Brain microvascular endothelial cell (primary cell): ENCODE measurements at regions not wholly inside any gene's neighbourhood (a gene's known extent, or its start where the extent isn't known, plus 50 kb on each side); places are given as distances from the start of the nearest gene placed in this dataset.
"Not testable (repeated sequence)": the region's sequence is repeated elsewhere in the genome, so short reads cannot be mapped to it uniquely, and the experiment has no call there.

Source experiments
- DNase-seq: peaks from one replicate; pipeline ENCODE4 v3.0.0-alpha.2; 2020
- H3K27ac ChIP-seq: fragments of 250-450 bp; sonication (Bioruptor Pico); 2 replicates; pipeline ENCODE4 v1.5.1; 2020; ENCODE audit warnings: mild to moderate bottlenecking, moderate library complexity
- H3K27me3 ChIP-seq: fragments of 250-450 bp; sonication (Bioruptor Pico); replicated peaks from 2 replicates; pipeline ENCODE4 v1.5.1; 2020; ENCODE audit warnings: mild to moderate bottlenecking
- H3K36me3 ChIP-seq: fragments of 250-450 bp; sonication (Bioruptor Pico); replicated peaks from 2 replicates; pipeline ENCODE4 v1.5.1; 2020; ENCODE audit warnings: mild to moderate bottlenecking
- H3K4me3 ChIP-seq: 2 replicates; pipeline ENCODE4 v1.5.1; 2011; ENCODE audit warnings: low read depth, mild to moderate bottlenecking, control low read depth, low read length, moderate library complexity
- in situ Hi-C: cut with HindIII; loops from 2 replicates; pipeline ENCODE4 v1.10.0; 2017; ENCODE audit warnings: low sequenced_read_pairs, low pct_ligation_motif_present
- TF ChIP-seq, protein P1 (sequence below): IDR thresholded peaks from 2 replicates; pipeline ENCODE4 v1.5.1; 2011; ENCODE audit warnings: low read depth, mild to moderate bottlenecking, moderate library complexity, low read length, control low read depth, inconsistent platforms; ENCODE audit errors: missing control alignments

DNA sequence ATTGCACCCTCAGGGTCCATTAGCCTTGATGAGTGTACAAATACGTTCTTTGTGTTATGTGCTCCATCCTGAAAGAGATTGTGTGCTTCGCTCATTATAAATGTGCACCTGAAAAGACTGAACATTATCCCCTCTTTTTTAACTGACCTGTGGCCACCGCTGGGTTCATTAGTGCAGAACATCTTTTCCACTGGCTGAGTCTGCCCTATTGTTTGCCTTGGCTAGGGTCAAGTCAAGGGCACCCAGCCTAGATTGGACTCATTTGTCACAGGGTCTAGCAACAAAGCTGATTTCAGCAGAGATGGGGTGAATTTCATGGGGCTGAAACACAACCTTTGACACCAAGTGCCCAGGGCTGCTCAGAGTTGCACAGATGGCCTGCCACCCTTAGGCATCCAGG is 764.1 kb upstream of the ARRDC3 start:
- in situ Hi-C loops: no loop called here
- DNase-seq: no peak
- TF ChIP-seq, protein P1, sequence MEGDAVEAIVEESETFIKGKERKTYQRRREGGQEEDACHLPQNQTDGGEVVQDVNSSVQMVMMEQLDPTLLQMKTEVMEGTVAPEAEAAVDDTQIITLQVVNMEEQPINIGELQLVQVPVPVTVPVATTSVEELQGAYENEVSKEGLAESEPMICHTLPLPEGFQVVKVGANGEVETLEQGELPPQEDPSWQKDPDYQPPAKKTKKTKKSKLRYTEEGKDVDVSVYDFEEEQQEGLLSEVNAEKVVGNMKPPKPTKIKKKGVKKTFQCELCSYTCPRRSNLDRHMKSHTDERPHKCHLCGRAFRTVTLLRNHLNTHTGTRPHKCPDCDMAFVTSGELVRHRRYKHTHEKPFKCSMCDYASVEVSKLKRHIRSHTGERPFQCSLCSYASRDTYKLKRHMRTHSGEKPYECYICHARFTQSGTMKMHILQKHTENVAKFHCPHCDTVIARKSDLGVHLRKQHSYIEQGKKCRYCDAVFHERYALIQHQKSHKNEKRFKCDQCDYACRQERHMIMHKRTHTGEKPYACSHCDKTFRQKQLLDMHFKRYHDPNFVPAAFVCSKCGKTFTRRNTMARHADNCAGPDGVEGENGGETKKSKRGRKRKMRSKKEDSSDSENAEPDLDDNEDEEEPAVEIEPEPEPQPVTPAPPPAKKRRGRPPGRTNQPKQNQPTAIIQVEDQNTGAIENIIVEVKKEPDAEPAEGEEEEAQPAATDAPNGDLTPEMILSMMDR: no peak
- no peak overlapping the region for H3K4me3 ChIP-seq
- no peaks in the 10 kb centered on the region for H3K36me3 ChIP-seq
- H3K27me3 ChIP-seq: no peaks in the 10 kb centered on the region
- H3K27ac ChIP-seq: no peak overlapping the region

DNA sequence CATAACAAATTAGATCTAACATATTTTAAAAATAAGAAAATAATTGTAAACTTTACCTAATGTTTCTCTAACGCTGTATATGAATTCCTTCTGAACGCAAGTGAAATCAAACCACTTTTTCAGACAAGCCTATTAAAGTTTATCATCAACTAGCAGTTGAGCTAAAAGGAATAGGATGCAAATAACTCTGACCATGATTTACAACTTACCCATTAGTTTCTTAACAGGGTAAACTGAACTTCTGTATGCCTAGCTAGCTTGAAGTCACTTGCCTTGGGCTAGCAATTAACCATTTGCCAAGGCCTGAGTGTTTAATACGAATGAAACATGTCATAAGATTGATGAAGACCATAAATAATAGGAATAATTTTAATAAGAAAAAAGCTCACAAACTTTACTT is 762.7 kb upstream of the ARRDC3 start:
- no peak for DNase-seq
- Histone ChIP-seq H3K27me3 (no peaks in the 10 kb centered on the region), H3K4me3 (no peak overlapping the region), H3K36me3 (no peaks in the 10 kb centered on the region), H3K27ac (no peak overlapping the region)
- in situ Hi-C loops: no loop called here
- TF ChIP-seq, protein P1: no peak

DNA sequence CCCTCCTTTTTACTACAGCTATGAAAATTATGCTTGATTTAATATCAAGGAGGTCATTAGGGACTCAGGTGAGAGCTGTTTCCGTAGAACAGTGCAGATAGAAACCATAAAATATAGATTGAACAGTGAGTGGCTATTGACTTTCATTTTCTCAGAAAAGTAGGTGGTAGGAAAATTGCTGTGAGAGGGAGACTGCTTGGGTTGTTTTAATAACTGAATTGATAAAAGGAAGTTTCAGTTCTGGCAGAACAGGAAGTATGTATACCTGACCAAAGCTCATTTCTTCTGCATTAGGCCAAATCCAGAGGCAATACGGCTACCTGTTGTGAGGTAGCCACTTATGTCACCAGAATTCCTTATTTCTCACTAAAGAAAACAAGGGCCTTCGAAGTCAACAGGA is 761.7 kb upstream of the ARRDC3 start:
- TF ChIP-seq, protein P1: no peak
- DNase-seq: no peak
- no peak overlapping the region for H3K4me3 ChIP-seq
- in situ Hi-C loops: no loop called here
- no peak overlapping the region for H3K27ac ChIP-seq
- no peaks in the 10 kb centered on the region for H3K27me3 ChIP-seq
- H3K36me3 ChIP-seq: no peaks in the 10 kb centered on the region

DNA sequence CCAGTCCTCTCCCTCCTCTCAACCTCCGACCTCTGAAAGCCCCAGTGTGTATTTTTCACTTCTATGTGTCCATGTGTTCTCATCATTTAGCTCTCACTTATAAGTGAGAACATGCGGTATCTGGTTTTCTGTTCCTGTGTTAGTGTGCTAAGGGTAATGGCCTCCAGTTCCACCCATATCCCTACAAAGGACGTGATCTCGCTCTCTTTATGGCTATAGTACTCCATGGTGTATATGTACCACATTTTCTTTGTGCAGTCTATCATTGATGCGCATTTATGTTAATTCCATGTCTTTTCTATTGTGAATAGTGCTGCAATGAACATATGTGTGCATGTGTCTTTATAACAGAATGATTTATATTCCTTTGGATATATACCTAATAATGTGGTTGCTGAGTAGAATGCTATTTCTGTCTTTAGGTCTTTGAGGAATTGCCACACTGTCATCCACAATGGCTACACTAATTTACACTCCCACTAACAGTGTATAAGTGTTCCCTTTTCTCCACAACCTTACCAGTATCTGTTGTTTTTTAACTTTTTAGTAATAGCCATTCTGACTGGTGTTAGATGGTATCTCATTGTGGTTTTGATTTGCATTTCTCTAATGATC is 749.3 kb upstream of the ARRDC3 start:
- H3K4me3 ChIP-seq, H3K36me3 ChIP-seq, H3K27me3 ChIP-seq, in situ Hi-C loops, DNase-seq, H3K27ac ChIP-seq: not testable (repeated sequence)

DNA sequence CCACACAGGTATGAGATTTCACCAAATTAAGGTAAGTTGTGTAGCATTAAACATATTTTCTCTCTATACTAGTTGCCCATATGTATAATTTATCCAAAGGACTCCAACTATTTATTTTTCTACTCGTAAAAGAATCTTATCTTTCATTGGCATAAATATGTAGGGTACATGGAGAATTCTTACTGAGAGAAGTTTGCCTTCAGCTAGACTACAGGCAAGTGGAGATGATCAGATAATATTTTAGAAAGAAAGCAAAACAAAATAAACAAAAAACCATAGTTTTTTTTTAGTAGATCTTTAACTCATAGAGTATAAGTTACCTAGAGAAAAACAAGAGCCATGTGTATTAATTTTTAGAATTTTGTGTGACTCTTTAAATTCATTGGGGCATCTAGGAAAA is 743.1 kb upstream of the ARRDC3 start:
- in situ Hi-C loops: no loop called here
- no peaks in the 10 kb centered on the region for H3K36me3 ChIP-seq

DNA sequence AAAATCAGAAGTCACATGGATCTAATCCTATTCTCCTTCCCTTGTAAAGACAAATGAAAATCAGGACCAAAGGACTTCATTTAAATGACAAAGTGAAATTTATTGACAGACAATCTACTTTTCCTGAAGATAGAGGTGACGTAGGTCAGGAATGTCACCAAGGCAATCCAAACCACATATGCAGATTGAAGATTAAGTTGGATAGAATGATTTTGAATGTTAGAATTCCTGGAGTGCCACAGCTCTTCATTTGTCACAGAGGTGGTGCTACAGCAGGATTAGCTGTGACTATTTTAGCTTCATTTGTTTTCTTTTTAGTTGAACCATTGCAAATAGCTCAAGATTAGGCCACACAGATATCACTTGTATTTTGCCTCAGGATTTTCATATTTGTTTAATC is 736.0 kb upstream of the ARRDC3 start:
- no peak overlapping the region for H3K27ac ChIP-seq

More for the DNA sequence above, 743.1 kb upstream of the ARRDC3 start:
- TF ChIP-seq, protein P1: no peak
- no peaks in the 10 kb centered on the region for H3K27me3 ChIP-seq
- no peak overlapping the region for H3K4me3 ChIP-seq
- H3K27ac ChIP-seq: no peak overlapping the region
- DNase-seq: no peak

More for the DNA sequence above, 736.0 kb upstream of the ARRDC3 start:
- TF ChIP-seq, protein P1: no peak
- Histone ChIP-seq H3K4me3 (no peak overlapping the region), H3K36me3 (no peaks in the 10 kb centered on the region), H3K27me3 (no peaks in the 10 kb centered on the region)
- in situ Hi-C loops: no loop called here
- DNase-seq: no peak
